Keratinocyte (primary cell): ENCODE measurements at regions not wholly inside any gene's neighbourhood (a gene's known extent, or its start where the extent isn't known, plus 50 kb on each side); places are given as distances from the start of the nearest gene placed in this dataset.

Source experiments
- DNase-seq: peaks from one replicate; pipeline ENCODE4 v3.0.0-alpha.2; 2011; ENCODE audit warnings: low read depth, missing footprints, low spot score
- FAIRE-seq: peaks from 2 replicates; lab custom pipeline; 2011; peaks lifted over from hg19 to GRCh38; lab: Jason Lieb, UNC
- H2AFZ ChIP-seq: 2 replicates; pipeline ENCODE4 v1.6.0; 2012; ENCODE audit warnings: low read length, control low read depth, inconsistent platforms; ENCODE audit not compliant: control insufficient read depth
- H3K27ac ChIP-seq: 2 replicates; pipeline ENCODE4 v1.5.1; 2011; ENCODE audit warnings: low read length; ENCODE audit not compliant: control insufficient read depth, insufficient read depth
- H3K27me3 ChIP-seq: 3 replicates; pipeline ENCODE4 v1.6.0; 2011; ENCODE audit warnings: low read length; ENCODE audit not compliant: control insufficient read depth, insufficient read depth; ENCODE audit errors: extremely low read depth
- H3K36me3 ChIP-seq, 2 experiments: 2 replicates in 1 of 2; 3 replicates in 1 of 2; pipeline ENCODE4 v1.5.1; 2011; ENCODE audit warnings: low read length in 2 of 2, mild to moderate bottlenecking in 1 of 2; ENCODE audit not compliant: control insufficient read depth in 2 of 2, insufficient read depth in 2 of 2; ENCODE audit errors: extremely low read depth in 1 of 2
- H3K4me1 ChIP-seq: 3 replicates; pipeline ENCODE4 v1.5.1; 2011; ENCODE audit warnings: low read length; ENCODE audit not compliant: control insufficient read depth, insufficient read depth; ENCODE audit errors: extremely low read depth
- H3K4me2 ChIP-seq: 3 replicates; pipeline ENCODE4 v1.6.0; 2011; ENCODE audit warnings: low read depth, low read length; ENCODE audit not compliant: control insufficient read depth, insufficient read depth; ENCODE audit errors: extremely low read depth
- H3K4me3 ChIP-seq, 3 experiments: fragments of 200-600 bp in 1 of 3; sonication (generic) in 1 of 3; 2 replicates in 2 of 3; 3 replicates in 1 of 3; pipeline ENCODE4 v1.5.1; 2011 to 2016; ENCODE audit warnings: low read length in 3 of 3, mild to moderate bottlenecking in 3 of 3, control low read depth in 2 of 3, inconsistent platforms in 1 of 3, low read depth in 1 of 3, mixed read lengths in 1 of 3, mixed run types in 1 of 3, moderate library complexity in 1 of 3; ENCODE audit not compliant: control insufficient read depth in 2 of 3, insufficient read depth in 2 of 3; ENCODE audit errors: extremely low read depth in 1 of 3
- H3K79me2 ChIP-seq: 2 replicates; pipeline ENCODE4 v1.6.0; 2012; ENCODE audit warnings: low read length; ENCODE audit not compliant: control insufficient read depth, insufficient read depth
- H3K9ac ChIP-seq: 3 replicates; pipeline ENCODE4 v1.6.0; 2011; ENCODE audit warnings: low read length; ENCODE audit not compliant: control insufficient read depth, insufficient read depth; ENCODE audit errors: extremely low read depth
- H3K9me1 ChIP-seq: 3 replicates; pipeline ENCODE4 v1.6.0; 2011; ENCODE audit warnings: low read length; ENCODE audit not compliant: control insufficient read depth, insufficient read depth; ENCODE audit errors: extremely low read depth
- H3K9me3 ChIP-seq: 2 replicates; pipeline ENCODE4 v1.5.1; 2012; ENCODE audit warnings: low read depth, low read length; ENCODE audit not compliant: control insufficient read depth
- H4K20me1 ChIP-seq: 3 replicates; pipeline ENCODE4 v1.6.0; 2011; ENCODE audit warnings: low read length; ENCODE audit not compliant: control insufficient read depth, insufficient read depth; ENCODE audit errors: extremely low read depth
- CTCF ChIP-seq, 3 experiments: IDR thresholded peaks in 1 of 3; conservative IDR thresholded peaks in 1 of 3; optimal IDR thresholded peaks in 1 of 3; 2 replicates in 2 of 3; 3 replicates in 1 of 3; pipeline versions ENCODE3 to v1.5.1; 2011; ENCODE audit warnings: low read length in 3 of 3, mild to moderate bottlenecking in 3 of 3, moderate library complexity in 2 of 3, control low read depth in 1 of 3, inconsistent platforms in 1 of 3; ENCODE audit not compliant: insufficient read depth in 2 of 3; ENCODE audit errors: extremely low read depth in 1 of 3
- EZH2 ChIP-seq: IDR thresholded peaks from one replicate; pipeline ENCODE4 v1.6.1; 2012; ENCODE audit warnings: inconsistent platforms, mild to moderate bottlenecking, low read length, moderate library complexity
- dilution Hi-C: fragments of 300-500 bp; cut with MboI; formaldehyde crosslinking; loops from one replicate; pipeline ENCODE4 v1.7.0; 2020; ENCODE audit warnings: low sequenced_read_pairs; ENCODE audit not compliant: extremely low pct_ligation_motif_present

- FAIRE-seq (no peak), DNase-seq (no peak)
- no peaks in the 10 kb centered on the region for H3K9me1 ChIP-seq
- H4K20me1 ChIP-seq, result no peaks in the 10 kb centered on the region
- H3K9ac ChIP-seq, result no peak overlapping the region
- no peak overlapping the region for H3K4me3 ChIP-seq
- no peaks in the 10 kb centered on the region for H3K9me3 ChIP-seq
- no peak for TF ChIP-seq EZH2
- TF ChIP-seq CTCF (optimal IDR thresholded peaks at IDR 0.05 in 1 of 3, IDR thresholded peaks at IDR 0.05 in 1 of 3, conservative IDR thresholded peaks at IDR 0.05 in 1 of 3; ENCODE audit: extremely low read depth in 1 of 3, insufficient read depth in 2 of 3, low read length in 3 of 3), result no peak
- H2AFZ ChIP-seq, result no peak overlapping the region
- H3K36me3 ChIP-seq, result no peaks in the 10 kb centered on the region
- H3K27ac ChIP-seq, result no peak overlapping the region
- dilution Hi-C loops, result no loop called here
- no peaks in the 10 kb centered on the region for H3K4me1 ChIP-seq
- no peaks in the 10 kb centered on the region for H3K79me2 ChIP-seq
- no peak overlapping the region for H3K4me2 ChIP-seq
- H3K27me3 ChIP-seq, result peaks cover 4% of the 10 kb centered on the region
These were observed 259.0 kb upstream of the G2E3 start for GRCh38 chr14:30299915-30300314.

- H2AFZ ChIP-seq, result no peak overlapping the region
- no peaks in the 10 kb centered on the region for H3K27me3 ChIP-seq
- H3K9ac ChIP-seq, result no peak overlapping the region
- no peaks in the 10 kb centered on the region for H3K4me1 ChIP-seq
- DNase-seq (no peak), FAIRE-seq (no peak)
- dilution Hi-C loops, result no loop called here
- no peaks in the 10 kb centered on the region for H3K36me3 ChIP-seq
- no peak for TF ChIP-seq EZH2
- no peak for TF ChIP-seq CTCF (optimal IDR thresholded peaks at IDR 0.05 in 1 of 3, IDR thresholded peaks at IDR 0.05 in 1 of 3, conservative IDR thresholded peaks at IDR 0.05 in 1 of 3; ENCODE audit: extremely low read depth in 1 of 3, insufficient read depth in 2 of 3, low read length in 3 of 3)
- no peaks in the 10 kb centered on the region for H3K79me2 ChIP-seq
- no peak overlapping the region for H3K4me2 ChIP-seq
- no peak overlapping the region for H3K4me3 ChIP-seq
- no peaks in the 10 kb centered on the region for H4K20me1 ChIP-seq
- no peaks in the 10 kb centered on the region for H3K9me3 ChIP-seq
- no peak overlapping the region for H3K27ac ChIP-seq
- H3K9me1 ChIP-seq, result no peaks in the 10 kb centered on the region
These were observed 255.6 kb upstream of the G2E3 start for GRCh38 chr14:30303350-30303749.
